Bronchial epithelial cell (primary cell): ENCODE measurements at regions not wholly inside any gene's neighbourhood (a gene's known extent, or its start where the extent isn't known, plus 50 kb on each side); places are given as distances from the start of the nearest gene placed in this dataset.

Source experiments
- DNase-seq: peaks from one replicate; pipeline ENCODE4 v3.0.0-alpha.2; 2010; ENCODE audit warnings: low read depth
- FAIRE-seq: peaks from 2 replicates; lab custom pipeline; 2011; peaks lifted over from hg19 to GRCh38; lab: Jason Lieb, UNC
- H3K27me3 ChIP-seq: 2 replicates; pipeline ENCODE4 v1.5.1; 2011; ENCODE audit warnings: low read length; ENCODE audit not compliant: control insufficient read depth, insufficient read depth
- H3K36me3 ChIP-seq: 2 replicates; pipeline ENCODE4 v1.5.1; 2011; ENCODE audit warnings: low read length; ENCODE audit not compliant: control insufficient read depth, insufficient read depth
- H3K4me3 ChIP-seq: 2 replicates; pipeline ENCODE4 v1.5.1; 2011; ENCODE audit warnings: mild to moderate bottlenecking, low read depth, low read length, control low read depth
- CTCF ChIP-seq: IDR thresholded peaks from 2 replicates; pipeline ENCODE4 v1.5.1; 2011; ENCODE audit warnings: mild to moderate bottlenecking, moderate library complexity, low read length, control low read depth, inconsistent platforms; ENCODE audit not compliant: insufficient read depth, severe bottlenecking

GRCh38 chr1:65056866-65057265, 90.5 kb upstream of the JAK1 start:
- no peaks in the 10 kb centered on the region for H3K36me3 ChIP-seq
- H3K4me3 ChIP-seq = no peak overlapping the region
- H3K27me3 ChIP-seq = no peaks in the 10 kb centered on the region
- FAIRE-seq = no peak
- TF ChIP-seq CTCF = no peak
- DNase-seq = no peak

- Histone ChIP-seq H3K4me3 (no peak overlapping the region), H3K27me3 (no peaks in the 10 kb centered on the region), H3K36me3 (no peaks in the 10 kb centered on the region)
- no peak for FAIRE-seq
- DNase-seq = peak; percentile 50
- TF ChIP-seq CTCF = peak; percentile 33
Measured at GRCh38 chr1:65059930-65060538, 88.0 kb upstream of the AK4 start.

- no peak for TF ChIP-seq CTCF
- DNase-seq (no peak), FAIRE-seq (no peak)
- no peak overlapping the region for H3K4me3 ChIP-seq
- no peaks in the 10 kb centered on the region for H3K36me3 ChIP-seq
- H3K27me3 ChIP-seq = no peaks in the 10 kb centered on the region
Measured at GRCh38 chr1:65062339-65062738, 85.7 kb upstream of the AK4 start.

GRCh38 chr1:65063025-65063424, 85.0 kb upstream of the AK4 start:
- FAIRE-seq (no peak), DNase-seq (peak; percentile 8)
- no peaks in the 10 kb centered on the region for H3K36me3 ChIP-seq
- peak; percentile 11 for TF ChIP-seq CTCF
- H3K27me3 ChIP-seq = no peaks in the 10 kb centered on the region
- H3K4me3 ChIP-seq = no peak overlapping the region

- H3K36me3 ChIP-seq = no peaks in the 10 kb centered on the region
- H3K27me3 ChIP-seq = no peaks in the 10 kb centered on the region
- no peak for TF ChIP-seq CTCF
- FAIRE-seq (no peak), DNase-seq (no peak)
- H3K4me3 ChIP-seq = no peak overlapping the region
Measured at GRCh38 chr1:65064981-65065380, 83.0 kb upstream of the AK4 start.
